Endothelial cell of umbilical vein (primary cell): ENCODE measurements at regions not wholly inside any gene's neighbourhood (a gene's known extent, or its start where the extent isn't known, plus 50 kb on each side); places are given as distances from the start of the nearest gene placed in this dataset.

Source experiments
- BruUV-seq: library from RNA; stranded (reverse); fragments of 400-500 nt; replicated peaks from 2 replicates; lab custom pipeline; 2021; lab: Mats Ljungman, UMichigan
- CTCF ChIA-PET: fragments of 300-600, 350-600 bp; sonication (Branson Sonifier 250); formaldehyde crosslinking; loops from one replicate; lab custom pipeline; 2021; ENCODE audit warnings: antibody characterized with exemption, inconsistent platforms; lab: Charles Lee
- POLR2A ChIA-PET: fragments of 300-600, 350-600 bp; sonication (Branson Sonifier 250); formaldehyde crosslinking; loops from one replicate; lab custom pipeline; 2021; ENCODE audit warnings: antibody characterized with exemption, inconsistent platforms; lab: Charles Lee
- DNase-seq: peaks from one replicate; pipeline ENCODE4 v3.0.0-alpha.2; 2011; ENCODE audit warnings: low read depth, low spot score
- FAIRE-seq: peaks from 2 replicates; lab custom pipeline; 2011; peaks lifted over from hg19 to GRCh38; lab: Jason Lieb, UNC
- H2AFZ ChIP-seq: 2 replicates; pipeline ENCODE4 v1.6.0; 2012; ENCODE audit warnings: low read depth, low read length, control low read depth, inconsistent platforms
- H3K27ac ChIP-seq: 2 replicates; pipeline ENCODE4 v1.5.1; 2011; ENCODE audit warnings: low read depth, mild to moderate bottlenecking, control low read depth, low read length, moderate library complexity; ENCODE audit not compliant: insufficient read depth
- H3K27me3 ChIP-seq, 2 experiments: 2 replicates each; pipeline versions ENCODE4 v1.6.0 to v1.6.1; 2011; ENCODE audit warnings: low read length in 2 of 2, mixed read lengths in 1 of 2; ENCODE audit not compliant: control insufficient read depth in 2 of 2, insufficient read depth in 2 of 2
- H3K36me3 ChIP-seq, 2 experiments: 2 replicates in 1 of 2; 3 replicates in 1 of 2; pipeline ENCODE4 v1.5.1; 2011; ENCODE audit warnings: low read length in 2 of 2, mild to moderate bottlenecking in 1 of 2, moderate library complexity in 1 of 2; ENCODE audit not compliant: control insufficient read depth in 2 of 2, insufficient read depth in 2 of 2; ENCODE audit errors: extremely low read depth in 1 of 2
- H3K4me1 ChIP-seq: 3 replicates; pipeline ENCODE4 v1.5.1; 2011; ENCODE audit warnings: mild to moderate bottlenecking, low read length; ENCODE audit not compliant: control insufficient read depth, insufficient read depth; ENCODE audit errors: extremely low read depth
- H3K4me2 ChIP-seq: 2 replicates; pipeline ENCODE4 v1.6.1; 2011; ENCODE audit warnings: low read length, control low read depth, mixed read lengths; ENCODE audit not compliant: insufficient read depth
- H3K4me3 ChIP-seq, 3 experiments: fragments of 200-600 bp in 1 of 3; sonication (generic), shearing (Covaris generic) in 1 of 3; replicated peaks in 1 of 3; 2 replicates each; pipeline ENCODE4 v1.5.1; 2011 to 2016; ENCODE audit warnings: control low read depth in 3 of 3, low read length in 3 of 3, mild to moderate bottlenecking in 2 of 3, inconsistent platforms in 1 of 3, low read depth in 1 of 3, moderate library complexity in 1 of 3; ENCODE audit not compliant: insufficient read depth in 1 of 3
- H3K79me2 ChIP-seq: 2 replicates; pipeline ENCODE4 v1.6.0; 2012; ENCODE audit warnings: low read length, inconsistent platforms; ENCODE audit not compliant: control insufficient read depth, insufficient read depth
- H3K9ac ChIP-seq: replicated peaks from 2 replicates; pipeline ENCODE3; 2011; ENCODE audit warnings: low read length, control low read depth; ENCODE audit not compliant: insufficient read depth; ENCODE audit errors: extremely low read depth
- H3K9me1 ChIP-seq: replicated peaks from 3 replicates; pipeline ENCODE4 v1.6.0; 2011; ENCODE audit warnings: mild to moderate bottlenecking, low read length; ENCODE audit not compliant: control insufficient read depth, insufficient read depth; ENCODE audit errors: extremely low read depth
- H3K9me3 ChIP-seq: replicated peaks from 2 replicates; pipeline ENCODE4 v1.5.1; 2012; ENCODE audit warnings: low read length, inconsistent platforms; ENCODE audit not compliant: control insufficient read depth, insufficient read depth
- H4K20me1 ChIP-seq: replicated peaks from 2 replicates; pipeline ENCODE3; 2011; ENCODE audit warnings: mild to moderate bottlenecking, low read length; ENCODE audit not compliant: control insufficient read depth, insufficient read depth; ENCODE audit errors: extremely low read depth
- EZH2 ChIP-seq: IDR thresholded peaks from 2 replicates; pipeline ENCODE4 v1.6.1; 2012; ENCODE audit warnings: borderline replicate concordance, low read depth, mild to moderate bottlenecking, moderate library complexity, low read length, inconsistent platforms; ENCODE audit not compliant: severe bottlenecking
- FOS ChIP-seq: IDR thresholded peaks from 2 replicates; pipeline ENCODE4 v1.6.1; 2011; ENCODE audit warnings: mild to moderate bottlenecking, low read length, moderate library complexity, borderline replicate concordance; ENCODE audit not compliant: insufficient read depth
- GATA2 ChIP-seq: IDR thresholded peaks from 2 replicates; pipeline ENCODE4 v1.7.0; 2011; ENCODE audit warnings: low read depth, mild to moderate bottlenecking, moderate library complexity, mixed read lengths, low read length; ENCODE audit not compliant: insufficient read length, insufficient read depth
- JUN ChIP-seq: IDR thresholded peaks from 2 replicates; pipeline ENCODE4 v1.6.1; 2011; ENCODE audit warnings: borderline replicate concordance, low read depth; ENCODE audit not compliant: insufficient read length, insufficient read depth
- MYC ChIP-seq: IDR thresholded peaks from one replicate; pipeline ENCODE4 v1.6.1; 2011; ENCODE audit warnings: mild to moderate bottlenecking, low read depth, low read length
- POLR2A ChIP-seq: IDR thresholded peaks from 2 replicates; pipeline ENCODE4 v1.6.1; 2012; ENCODE audit warnings: low read depth, mild to moderate bottlenecking, control low read depth, low read length
- POLR2AphosphoS5 ChIP-seq: IDR thresholded peaks from 2 replicates; pipeline ENCODE4 v1.6.1; 2012; ENCODE audit warnings: low read depth, mild to moderate bottlenecking, control low read depth, low read length, moderate library complexity; ENCODE audit not compliant: insufficient read depth
- dilution Hi-C: fragments of 300-500 bp; cut with MboI; formaldehyde crosslinking; loops from one replicate; pipeline ENCODE4 v1.15.0; 2019; ENCODE audit warnings: low sequenced_read_pairs; ENCODE audit not compliant: extremely low pct_ligation_motif_present
- intact Hi-C: fragments of 100-400 bp; cut with micrococcal nuclease; formaldehyde crosslinking; loops from one replicate; pipeline ENCODE4 v1.10.0; 2022
- TF ChIP-seq, protein P1 (sequence below): IDR thresholded peaks from 2 replicates; pipeline ENCODE4 v1.6.1; 2011; ENCODE audit not compliant: insufficient read depth, insufficient read length
- TF ChIP-seq, protein P2 (sequence below), 2 donors: IDR thresholded peaks; 1 replicate in 1 of 2; 2 replicates in 1 of 2; pipeline ENCODE4 v1.5.1; 2011; ENCODE audit warnings: low read length in 2 of 2, mild to moderate bottlenecking in 2 of 2, moderate library complexity in 2 of 2, control low read depth in 1 of 2, inconsistent platforms in 1 of 2, low read depth in 1 of 2; ENCODE audit not compliant: insufficient read depth in 1 of 2; ENCODE audit errors: extremely low read depth in 1 of 2

DNA sequence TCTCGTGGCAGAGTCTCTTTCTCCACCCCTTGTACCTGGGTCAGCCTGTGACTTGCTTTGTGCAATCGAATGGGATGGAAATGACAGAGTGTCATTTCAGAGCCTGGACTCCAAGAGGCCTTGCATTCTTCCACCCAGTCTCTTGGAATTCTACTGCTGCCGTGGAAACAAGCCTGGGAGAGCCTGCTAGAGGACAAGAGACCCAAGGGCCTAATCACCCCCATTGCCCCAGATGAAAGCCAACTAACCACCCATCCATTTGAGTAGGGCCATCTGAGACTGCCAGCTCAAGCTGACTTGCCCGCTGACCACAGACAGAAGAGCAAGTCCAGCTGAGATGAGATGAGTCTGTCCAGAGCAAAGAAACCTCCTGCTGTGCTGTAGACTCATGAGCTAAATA, 201.6 kb downstream of the PTPRU start:
- no TSS peak for BruUV-seq
- intact Hi-C loops (no loop called here), dilution Hi-C loops (no loop called here)
- Histone ChIP-seq H3K27ac (no peak overlapping the region), H3K9me3 (no peaks in the 10 kb centered on the region), H2AFZ (no peak overlapping the region), H3K27me3 (no peaks in the 10 kb centered on the region), H3K79me2 (no peaks in the 10 kb centered on the region), H3K4me2 (no peak overlapping the region), H3K4me1 (no peaks in the 10 kb centered on the region), H4K20me1 (no peaks in the 10 kb centered on the region), H3K36me3 (no peaks in the 10 kb centered on the region), H3K9me1 (no peaks in the 10 kb centered on the region), H3K4me3 (no peak overlapping the region), H3K9ac (no peak overlapping the region)
- POLR2A ChIA-PET = no interaction called here
- CTCF ChIA-PET = no interaction called here
- DNase-seq (no peak), FAIRE-seq (no peak)
- TF ChIP-seq GATA2 (no peak), EZH2 (no peak), POLR2A (no peak), MYC (no peak), POLR2AphosphoS5 (no peak), JUN (no peak), FOS (no peak)
- TF ChIP-seq, protein P1, sequence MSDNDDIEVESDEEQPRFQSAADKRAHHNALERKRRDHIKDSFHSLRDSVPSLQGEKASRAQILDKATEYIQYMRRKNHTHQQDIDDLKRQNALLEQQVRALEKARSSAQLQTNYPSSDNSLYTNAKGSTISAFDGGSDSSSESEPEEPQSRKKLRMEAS = no peak
- TF ChIP-seq, protein P2, sequence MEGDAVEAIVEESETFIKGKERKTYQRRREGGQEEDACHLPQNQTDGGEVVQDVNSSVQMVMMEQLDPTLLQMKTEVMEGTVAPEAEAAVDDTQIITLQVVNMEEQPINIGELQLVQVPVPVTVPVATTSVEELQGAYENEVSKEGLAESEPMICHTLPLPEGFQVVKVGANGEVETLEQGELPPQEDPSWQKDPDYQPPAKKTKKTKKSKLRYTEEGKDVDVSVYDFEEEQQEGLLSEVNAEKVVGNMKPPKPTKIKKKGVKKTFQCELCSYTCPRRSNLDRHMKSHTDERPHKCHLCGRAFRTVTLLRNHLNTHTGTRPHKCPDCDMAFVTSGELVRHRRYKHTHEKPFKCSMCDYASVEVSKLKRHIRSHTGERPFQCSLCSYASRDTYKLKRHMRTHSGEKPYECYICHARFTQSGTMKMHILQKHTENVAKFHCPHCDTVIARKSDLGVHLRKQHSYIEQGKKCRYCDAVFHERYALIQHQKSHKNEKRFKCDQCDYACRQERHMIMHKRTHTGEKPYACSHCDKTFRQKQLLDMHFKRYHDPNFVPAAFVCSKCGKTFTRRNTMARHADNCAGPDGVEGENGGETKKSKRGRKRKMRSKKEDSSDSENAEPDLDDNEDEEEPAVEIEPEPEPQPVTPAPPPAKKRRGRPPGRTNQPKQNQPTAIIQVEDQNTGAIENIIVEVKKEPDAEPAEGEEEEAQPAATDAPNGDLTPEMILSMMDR (IDR thresholded peaks at IDR 0.05; ENCODE audit: extremely low read depth in 1 of 2, insufficient read depth in 1 of 2, low read depth in 1 of 2, low read length in 2 of 2) = no peak
